Nephron (organoid): ENCODE measurements at regions not wholly inside any gene's neighbourhood (a gene's known extent, or its start where the extent isn't known, plus 50 kb on each side); places are given as distances from the start of the nearest gene placed in this dataset.
"Not testable (repeated sequence)": the region's sequence is repeated elsewhere in the genome, so short reads cannot be mapped to it uniquely, and the experiment has no call there.

ENCODE experiments used
- H3K27ac Mint-ChIP-seq, 3 experiments: 2 replicates each; pipeline ENCODE4 v1.8.0; 2020; ENCODE audit warnings: mixed read lengths in 3 of 3, mild to moderate bottlenecking in 2 of 3, moderate library complexity in 1 of 3
- H3K27me3 Mint-ChIP-seq: 2 replicates; pipeline ENCODE4 v1.8.0; 2021; ENCODE audit warnings: low read depth, mild to moderate bottlenecking, moderate library complexity, mixed read lengths
- H3K36me3 Mint-ChIP-seq: 2 replicates; pipeline ENCODE4 v1.8.0; 2020; ENCODE audit warnings: low read depth, mixed read lengths
- H3K4me1 Mint-ChIP-seq: 2 replicates; pipeline ENCODE4 v1.8.0; 2020; ENCODE audit warnings: mixed read lengths
- H3K4me3 Mint-ChIP-seq, 3 experiments: 2 replicates each; pipeline ENCODE4 v1.8.0; 2020; ENCODE audit warnings: mild to moderate bottlenecking in 3 of 3, mixed read lengths in 3 of 3, moderate library complexity in 2 of 3
- H3K9me3 Mint-ChIP-seq: 2 replicates; pipeline ENCODE4 v1.8.0; 2020; ENCODE audit warnings: mixed read lengths
- TF ChIP-seq, protein P1 (sequence below), 3 experiments: fragments of 200-600 bp; sonication (generic); IDR thresholded peaks; one replicate each; pipeline ENCODE4 v1.5.0; 2021; ENCODE audit warnings: antibody characterized with exemption in 3 of 3; ENCODE audit not compliant: unreplicated experiment in 3 of 3

DNA sequence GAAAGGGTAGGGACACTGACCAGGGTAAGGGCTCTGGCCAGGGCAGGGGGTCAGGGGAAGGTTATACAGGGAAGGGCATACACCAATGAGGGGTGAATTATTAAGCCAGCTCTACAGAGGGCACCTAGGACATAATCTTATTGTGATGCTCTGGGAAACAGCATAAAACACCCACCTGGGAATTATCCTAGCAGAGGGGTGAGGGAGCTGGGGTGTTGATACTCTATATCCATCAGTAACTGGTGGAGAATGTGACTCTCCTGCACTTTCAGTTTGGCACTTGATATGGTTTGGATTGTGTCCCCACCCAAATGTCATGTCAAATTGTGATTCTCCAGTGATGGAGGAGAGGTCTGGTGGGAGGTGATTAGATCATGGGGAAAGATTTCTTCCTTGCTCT is 291.2 kb downstream of the ASMT start:
- Mint-ChIP-seq H3K27ac (no peak overlapping the region), H3K4me1 (no peaks in the 10 kb centered on the region)
- TF ChIP-seq, protein P1, sequence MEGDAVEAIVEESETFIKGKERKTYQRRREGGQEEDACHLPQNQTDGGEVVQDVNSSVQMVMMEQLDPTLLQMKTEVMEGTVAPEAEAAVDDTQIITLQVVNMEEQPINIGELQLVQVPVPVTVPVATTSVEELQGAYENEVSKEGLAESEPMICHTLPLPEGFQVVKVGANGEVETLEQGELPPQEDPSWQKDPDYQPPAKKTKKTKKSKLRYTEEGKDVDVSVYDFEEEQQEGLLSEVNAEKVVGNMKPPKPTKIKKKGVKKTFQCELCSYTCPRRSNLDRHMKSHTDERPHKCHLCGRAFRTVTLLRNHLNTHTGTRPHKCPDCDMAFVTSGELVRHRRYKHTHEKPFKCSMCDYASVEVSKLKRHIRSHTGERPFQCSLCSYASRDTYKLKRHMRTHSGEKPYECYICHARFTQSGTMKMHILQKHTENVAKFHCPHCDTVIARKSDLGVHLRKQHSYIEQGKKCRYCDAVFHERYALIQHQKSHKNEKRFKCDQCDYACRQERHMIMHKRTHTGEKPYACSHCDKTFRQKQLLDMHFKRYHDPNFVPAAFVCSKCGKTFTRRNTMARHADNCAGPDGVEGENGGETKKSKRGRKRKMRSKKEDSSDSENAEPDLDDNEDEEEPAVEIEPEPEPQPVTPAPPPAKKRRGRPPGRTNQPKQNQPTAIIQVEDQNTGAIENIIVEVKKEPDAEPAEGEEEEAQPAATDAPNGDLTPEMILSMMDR (IDR thresholded peaks at IDR 0.05; ENCODE audit: unreplicated experiment in 3 of 3): no peak

DNA sequence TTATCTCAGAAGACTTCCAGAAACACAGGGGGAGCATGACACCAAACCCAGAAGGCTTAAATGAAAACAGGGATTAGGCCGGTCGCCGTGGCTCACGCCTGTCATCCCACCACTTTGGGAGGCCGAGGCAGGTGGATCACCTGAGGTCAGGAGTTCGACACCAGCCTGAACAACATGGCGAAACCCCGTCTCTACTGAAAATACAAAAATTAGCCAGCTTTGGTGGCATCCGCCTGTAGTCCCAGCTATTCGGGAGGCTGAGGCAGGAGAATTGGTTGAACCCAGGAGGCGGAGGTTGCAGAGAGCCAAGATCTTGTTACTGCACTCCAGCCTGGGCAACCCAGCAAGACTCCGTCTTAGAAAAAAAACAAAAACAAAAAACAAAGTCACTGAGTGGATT is 294.1 kb downstream of the ASMT start:
- peaks cover 11% of the 10 kb centered on the region for H3K27me3 Mint-ChIP-seq
- H3K9me3 Mint-ChIP-seq, H3K4me1 Mint-ChIP-seq, H3K36me3 Mint-ChIP-seq, H3K27ac Mint-ChIP-seq, H3K4me3 Mint-ChIP-seq: not testable (repeated sequence)

More for the DNA sequence above, 291.2 kb downstream of the ASMT start:
- H3K4me3 Mint-ChIP-seq: no peak overlapping the region
- peaks cover 2% of the 10 kb centered on the region for H3K9me3 Mint-ChIP-seq
- H3K36me3 Mint-ChIP-seq: no peaks in the 10 kb centered on the region
- H3K27me3 Mint-ChIP-seq: peaks cover 4% of the 10 kb centered on the region

DNA sequence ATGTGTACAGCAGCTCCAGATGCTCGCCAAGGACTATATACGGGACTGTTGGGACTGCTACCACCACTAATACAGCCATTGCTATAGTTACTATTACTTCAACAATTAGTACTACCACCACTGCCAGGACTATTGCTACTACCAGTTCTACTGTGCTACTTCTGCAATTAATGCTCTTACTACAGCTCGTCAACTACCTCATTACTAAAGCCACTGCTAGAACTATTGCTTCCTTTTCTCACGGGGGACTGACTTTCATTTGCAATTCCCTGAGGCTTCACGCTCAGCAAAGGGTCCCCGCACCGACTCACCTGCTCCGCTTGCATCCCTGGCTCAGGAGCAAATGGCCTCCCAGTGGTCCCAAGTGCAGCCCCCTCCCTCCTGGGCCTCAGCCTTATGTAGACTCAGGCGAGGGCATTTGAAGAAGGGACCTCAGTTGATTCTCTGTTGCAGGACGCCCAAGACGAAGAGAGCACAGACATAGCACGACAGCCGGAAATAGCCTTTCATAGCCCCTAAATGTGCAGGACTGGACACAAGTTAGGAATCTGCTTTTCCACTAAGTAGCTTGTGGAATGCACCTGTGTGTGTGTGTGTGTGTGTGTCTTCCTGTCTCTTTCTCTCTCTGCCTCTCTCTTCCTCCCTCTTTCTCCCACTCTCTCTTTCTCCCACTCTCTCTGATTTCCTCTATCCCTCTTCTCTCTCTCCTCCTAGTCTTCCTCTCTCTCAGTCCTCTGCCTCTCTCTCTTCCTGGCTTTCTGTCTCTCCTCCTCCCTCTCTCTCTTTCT is 294.8 kb downstream of the ASMT start:
- Mint-ChIP-seq H3K36me3 (no peaks in the 10 kb centered on the region), H3K27me3 (peaks cover 11% of the 10 kb centered on the region), H3K4me1 (no peaks in the 10 kb centered on the region), H3K27ac (no peak overlapping the region), H3K9me3 (peaks cover 2% of the 10 kb centered on the region), H3K4me3 (no peak overlapping the region)
- TF ChIP-seq, protein P1 (IDR thresholded peaks at IDR 0.05; ENCODE audit: unreplicated experiment in 3 of 3): no peak

DNA sequence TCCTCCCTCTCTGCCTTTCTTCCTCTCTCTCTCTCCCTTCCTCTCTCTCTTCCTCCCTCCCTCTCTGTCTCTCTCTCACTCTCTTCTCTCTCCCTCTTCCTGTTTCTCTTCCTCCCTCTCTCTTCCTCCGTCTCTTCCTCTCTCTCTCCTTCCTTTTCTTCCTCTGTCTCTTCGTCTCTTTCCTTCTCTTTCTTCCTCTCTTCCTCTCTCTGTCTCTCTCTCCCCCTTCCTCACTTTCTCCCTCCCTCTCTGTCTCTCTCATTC is 295.3 kb downstream of the ASMT start:
- Mint-ChIP-seq H3K27me3 (peaks cover 11% of the 10 kb centered on the region), H3K4me1 (no peaks in the 10 kb centered on the region), H3K27ac (no peak overlapping the region), H3K36me3 (no peaks in the 10 kb centered on the region), H3K4me3 (no peak overlapping the region), H3K9me3 (peaks cover 2% of the 10 kb centered on the region)
- TF ChIP-seq, protein P1 (IDR thresholded peaks at IDR 0.05; ENCODE audit: unreplicated experiment in 3 of 3): no peak

DNA sequence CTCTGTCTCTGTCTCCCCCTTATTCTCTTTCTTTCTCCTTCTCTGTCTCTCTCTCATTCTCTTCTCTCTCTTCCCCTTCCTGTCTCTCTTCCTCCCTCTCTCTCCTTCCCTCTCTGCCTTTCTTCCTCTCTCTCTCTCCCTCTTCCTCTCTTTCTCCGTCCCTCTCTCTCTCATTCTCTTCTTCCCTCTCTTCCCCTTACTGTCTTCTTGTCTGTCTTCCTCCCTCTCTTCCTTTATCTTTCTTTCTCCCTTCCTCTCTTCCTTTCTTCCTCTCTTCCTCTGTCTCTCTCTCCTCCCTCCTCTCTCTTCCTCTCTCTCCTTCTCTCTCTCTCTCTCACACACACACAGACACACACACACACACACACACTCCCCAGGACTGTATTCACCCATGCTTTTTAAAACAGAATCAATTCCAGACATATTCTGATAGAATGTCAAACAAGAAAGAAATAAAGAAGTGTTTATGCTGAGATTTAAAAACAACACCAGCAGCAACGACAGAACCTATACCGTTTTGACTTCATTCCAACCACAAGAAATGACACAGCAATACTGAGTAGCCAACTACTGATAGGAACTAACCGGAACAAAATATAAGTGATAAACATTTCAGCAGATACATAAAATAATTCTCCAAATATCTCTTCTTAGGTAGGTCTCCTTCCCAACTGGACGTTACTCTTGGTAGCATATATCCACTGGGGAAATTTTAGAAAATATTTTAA is 296.7 kb downstream of the ASMT start:
- Mint-ChIP-seq H3K27me3 (peaks cover 11% of the 10 kb centered on the region), H3K4me3 (no peak overlapping the region), H3K9me3 (peaks cover 5% of the 10 kb centered on the region), H3K4me1 (no peaks in the 10 kb centered on the region), H3K36me3 (no peaks in the 10 kb centered on the region), H3K27ac (no peak overlapping the region)
- TF ChIP-seq, protein P1 (IDR thresholded peaks at IDR 0.05; ENCODE audit: unreplicated experiment in 3 of 3): no peak

DNA sequence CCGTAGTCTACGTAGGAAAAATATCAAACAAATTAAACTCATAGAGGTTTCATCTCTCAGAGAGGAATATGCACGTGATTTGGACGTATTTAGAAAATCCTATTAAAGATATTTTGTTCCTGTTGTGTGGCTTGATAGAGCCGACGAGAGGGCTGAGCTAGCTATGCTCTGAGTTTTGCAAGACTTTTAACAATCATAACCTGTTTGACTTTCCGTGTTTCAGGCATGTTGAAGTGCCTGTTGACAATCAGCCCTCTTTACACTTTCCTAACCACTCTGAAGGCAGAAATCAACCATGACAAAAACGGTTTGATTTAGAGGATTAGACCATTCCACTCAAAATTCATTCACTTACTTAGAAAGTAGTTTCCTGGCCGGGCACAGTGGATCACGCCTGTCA is 297.3 kb downstream of the ASMT start:
- no peak overlapping the region for H3K27ac Mint-ChIP-seq
- no peak overlapping the region for H3K4me3 Mint-ChIP-seq
- H3K9me3 Mint-ChIP-seq: peaks cover 4% of the 10 kb centered on the region
- no peaks in the 10 kb centered on the region for H3K36me3 Mint-ChIP-seq
- no peaks in the 10 kb centered on the region for H3K4me1 Mint-ChIP-seq
- TF ChIP-seq, protein P1 (IDR thresholded peaks at IDR 0.05; ENCODE audit: unreplicated experiment in 3 of 3): no peak
- peaks cover 11% of the 10 kb centered on the region for H3K27me3 Mint-ChIP-seq
